ENCODE measurements at regions not wholly inside any gene's neighbourhood (a gene's known extent, or its start where the extent isn't known, plus 50 kb on each side); places are given as distances from the start of the nearest gene placed in this dataset.

DNA sequence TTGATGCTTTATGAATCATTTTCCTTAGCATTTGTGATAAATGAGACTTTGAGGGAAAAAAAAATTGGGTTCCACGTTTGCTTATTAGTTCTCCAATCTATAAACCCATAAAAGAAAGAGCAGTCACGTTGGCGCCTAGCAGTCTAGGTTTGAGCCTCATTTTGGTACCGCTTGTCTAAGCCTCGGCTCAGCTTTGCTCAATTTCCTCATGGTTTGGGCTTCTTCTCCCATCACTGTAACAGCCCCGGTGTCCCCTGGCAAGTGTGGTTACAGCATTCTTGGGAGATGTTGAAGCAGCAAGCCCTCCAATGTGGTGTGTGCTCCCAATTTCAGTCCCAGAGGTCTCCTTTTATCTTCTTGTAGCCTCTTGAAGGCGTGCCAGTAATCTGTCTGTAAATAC is 578.4 kb downstream of the CDK5RAP2 start:
- TF ChIP-seq EZH2 (IDR thresholded peaks at IDR 0.05; ENCODE audit: borderline replicate concordance, low read length): no peak
- TF ChIP-seq, protein P1, sequence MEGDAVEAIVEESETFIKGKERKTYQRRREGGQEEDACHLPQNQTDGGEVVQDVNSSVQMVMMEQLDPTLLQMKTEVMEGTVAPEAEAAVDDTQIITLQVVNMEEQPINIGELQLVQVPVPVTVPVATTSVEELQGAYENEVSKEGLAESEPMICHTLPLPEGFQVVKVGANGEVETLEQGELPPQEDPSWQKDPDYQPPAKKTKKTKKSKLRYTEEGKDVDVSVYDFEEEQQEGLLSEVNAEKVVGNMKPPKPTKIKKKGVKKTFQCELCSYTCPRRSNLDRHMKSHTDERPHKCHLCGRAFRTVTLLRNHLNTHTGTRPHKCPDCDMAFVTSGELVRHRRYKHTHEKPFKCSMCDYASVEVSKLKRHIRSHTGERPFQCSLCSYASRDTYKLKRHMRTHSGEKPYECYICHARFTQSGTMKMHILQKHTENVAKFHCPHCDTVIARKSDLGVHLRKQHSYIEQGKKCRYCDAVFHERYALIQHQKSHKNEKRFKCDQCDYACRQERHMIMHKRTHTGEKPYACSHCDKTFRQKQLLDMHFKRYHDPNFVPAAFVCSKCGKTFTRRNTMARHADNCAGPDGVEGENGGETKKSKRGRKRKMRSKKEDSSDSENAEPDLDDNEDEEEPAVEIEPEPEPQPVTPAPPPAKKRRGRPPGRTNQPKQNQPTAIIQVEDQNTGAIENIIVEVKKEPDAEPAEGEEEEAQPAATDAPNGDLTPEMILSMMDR (IDR thresholded peaks at IDR 0.05; ENCODE audit: low read length): no peak
- H3K79me2 ChIP-seq (ENCODE audit: insufficient read depth, low read length): no peaks in the 10 kb centered on the region
- H3K9me3 ChIP-seq (ENCODE audit: low read length): no peaks in the 10 kb centered on the region
- H3F3A ChIP-seq (ENCODE audit: insufficient read depth, low read length): no peaks in the 10 kb centered on the region
- no peaks in the 10 kb centered on the region for H3K36me3 ChIP-seq (ENCODE audit: insufficient read depth, low read length)
- H4K20me1 ChIP-seq (ENCODE audit: insufficient read depth, low read length): no peaks in the 10 kb centered on the region
- H3K4me2 ChIP-seq (ENCODE audit: low read length): no peak overlapping the region
- no peak overlapping the region for H3K4me3 ChIP-seq (ENCODE audit: low read depth, low read length, poor library complexity, severe bottlenecking)
- no peaks in the 10 kb centered on the region for H3K4me1 ChIP-seq (ENCODE audit: insufficient read depth, low read length, severe bottlenecking)
- H3K9ac ChIP-seq (ENCODE audit: low read length): no peak overlapping the region
- H2AFZ ChIP-seq (ENCODE audit: low read length): no peak overlapping the region
- H3K27ac ChIP-seq (ENCODE audit: low read depth, low read length, poor library complexity, severe bottlenecking): no peak overlapping the region
- no peaks in the 10 kb centered on the region for H3K9me2 ChIP-seq (ENCODE audit: low read depth, low read length)
- H3K27me3 ChIP-seq (ENCODE audit: insufficient read depth, low read length): no peaks in the 10 kb centered on the region

- no peak overlapping the region for H3K4me3 ChIP-seq (ENCODE audit: low read depth, low read length, poor library complexity, severe bottlenecking)
- H3K27ac ChIP-seq (ENCODE audit: low read depth, low read length, poor library complexity, severe bottlenecking): no peak overlapping the region
- H2AFZ ChIP-seq (ENCODE audit: low read length): no peak overlapping the region
- no peaks in the 10 kb centered on the region for H3K36me3 ChIP-seq (ENCODE audit: insufficient read depth, low read length)
- no peak overlapping the region for H3K4me2 ChIP-seq (ENCODE audit: low read length)
- H3K27me3 ChIP-seq (ENCODE audit: insufficient read depth, low read length): no peaks in the 10 kb centered on the region
- no peaks in the 10 kb centered on the region for H3K9me2 ChIP-seq (ENCODE audit: low read depth, low read length)
- H4K20me1 ChIP-seq (ENCODE audit: insufficient read depth, low read length): no peaks in the 10 kb centered on the region
- TF ChIP-seq, protein P1 (IDR thresholded peaks at IDR 0.05; ENCODE audit: low read length): no peak
- no peak for TF ChIP-seq EZH2 (IDR thresholded peaks at IDR 0.05; ENCODE audit: borderline replicate concordance, low read length)
- no peaks in the 10 kb centered on the region for H3F3A ChIP-seq (ENCODE audit: insufficient read depth, low read length)
- no peaks in the 10 kb centered on the region for H3K4me1 ChIP-seq (ENCODE audit: insufficient read depth, low read length, severe bottlenecking)
- H3K79me2 ChIP-seq (ENCODE audit: insufficient read depth, low read length): no peaks in the 10 kb centered on the region
- H3K9me3 ChIP-seq (ENCODE audit: low read length): no peaks in the 10 kb centered on the region
- no peak overlapping the region for H3K9ac ChIP-seq (ENCODE audit: low read length)
Measured at GRCh38 chr9:119998614-119999013, 581.4 kb downstream of the CDK5RAP2 start.

GRCh38 chr9:119991797-119992196 is 588.2 kb downstream of the CDK5RAP2 start:
- H3K36me3 ChIP-seq (ENCODE audit: insufficient read depth, low read length): no peaks in the 10 kb centered on the region
- no peaks in the 10 kb centered on the region for H3K79me2 ChIP-seq (ENCODE audit: insufficient read depth, low read length)
- no peaks in the 10 kb centered on the region for H3K9me2 ChIP-seq (ENCODE audit: low read depth, low read length)
- H3K9me3 ChIP-seq (ENCODE audit: low read length): no peaks in the 10 kb centered on the region
- H3K9ac ChIP-seq (ENCODE audit: low read length): no peak overlapping the region
- no peaks in the 10 kb centered on the region for H4K20me1 ChIP-seq (ENCODE audit: insufficient read depth, low read length)
- H3K4me1 ChIP-seq (ENCODE audit: insufficient read depth, low read length, severe bottlenecking): no peaks in the 10 kb centered on the region
- no peaks in the 10 kb centered on the region for H3F3A ChIP-seq (ENCODE audit: insufficient read depth, low read length)
- H2AFZ ChIP-seq (ENCODE audit: low read length): no peak overlapping the region
- no peak for TF ChIP-seq EZH2 (IDR thresholded peaks at IDR 0.05; ENCODE audit: borderline replicate concordance, low read length)
- TF ChIP-seq, protein P1 (IDR thresholded peaks at IDR 0.05; ENCODE audit: low read length): no peak
- H3K4me2 ChIP-seq (ENCODE audit: low read length): no peak overlapping the region
- H3K4me3 ChIP-seq (ENCODE audit: low read depth, low read length, poor library complexity, severe bottlenecking): no peak overlapping the region
- H3K27me3 ChIP-seq (ENCODE audit: insufficient read depth, low read length): no peaks in the 10 kb centered on the region
- no peak overlapping the region for H3K27ac ChIP-seq (ENCODE audit: low read depth, low read length, poor library complexity, severe bottlenecking)

Measured in OCI-LY1 (cell line).